GM10266 (cell line): ENCODE measurements at regions not wholly inside any gene's neighbourhood (a gene's known extent, or its start where the extent isn't known, plus 50 kb on each side); places are given as distances from the start of the nearest gene placed in this dataset.

Experiments used
- DNase-seq: peaks from one replicate; pipeline ENCODE4 v3.0.0; 2012; ENCODE audit errors: extremely low spot score
- CTCF ChIP-seq: IDR thresholded peaks from 2 replicates; pipeline ENCODE4 v1.5.1; 2012; ENCODE audit warnings: mild to moderate bottlenecking, low read depth; ENCODE audit not compliant: control insufficient read depth, insufficient read depth; ENCODE audit errors: missing control alignments

- DNase-seq: no peak
- TF ChIP-seq CTCF: no peak
Observed at GRCh38 chr5:175388531-175388930, 55.5 kb downstream of the DRD1 start.

- no peak for DNase-seq
- TF ChIP-seq CTCF: no peak
Observed at GRCh38 chr5:175387144-175387543, 56.8 kb downstream of the DRD1 start.

- no peak for DNase-seq
- no peak for TF ChIP-seq CTCF
Observed at GRCh38 chr5:175386526-175386925, 57.5 kb downstream of the DRD1 start.

- no peak for DNase-seq
- no peak for TF ChIP-seq CTCF
Observed at GRCh38 chr5:175385691-175386362, 58.2 kb downstream of the DRD1 start.

- no peak for TF ChIP-seq CTCF
- no peak for DNase-seq
Observed at GRCh38 chr5:175384724-175385552, 59.0 kb downstream of the DRD1 start.

- no peak for DNase-seq
- no peak for TF ChIP-seq CTCF
Observed at GRCh38 chr5:175383350-175383749, 60.6 kb downstream of the DRD1 start.

GRCh38 chr5:175382171-175382570 is 61.8 kb downstream of the DRD1 start:
- no peak for DNase-seq
- no peak for TF ChIP-seq CTCF
